Loucy (cell line): ENCODE measurements at regions not wholly inside any gene's neighbourhood (a gene's known extent, or its start where the extent isn't known, plus 50 kb on each side); places are given as distances from the start of the nearest gene placed in this dataset.

Source experiments
- CTCF ChIP-seq: fragments of 200-600 bp; sonication (generic); conservative IDR thresholded peaks from 2 replicates; pipeline ENCODE4 v1.5.1; 2014; ENCODE audit warnings: mild to moderate bottlenecking, antibody characterized with exemption, low read length
- EZH2phosphoT487 ChIP-seq: fragments of 200-600 bp; IDR thresholded peaks from 2 replicates; pipeline ENCODE4 v1.6.1; 2018; ENCODE audit warnings: antibody characterized with exemption, mild to moderate bottlenecking, moderate library complexity, borderline replicate concordance

DNA sequence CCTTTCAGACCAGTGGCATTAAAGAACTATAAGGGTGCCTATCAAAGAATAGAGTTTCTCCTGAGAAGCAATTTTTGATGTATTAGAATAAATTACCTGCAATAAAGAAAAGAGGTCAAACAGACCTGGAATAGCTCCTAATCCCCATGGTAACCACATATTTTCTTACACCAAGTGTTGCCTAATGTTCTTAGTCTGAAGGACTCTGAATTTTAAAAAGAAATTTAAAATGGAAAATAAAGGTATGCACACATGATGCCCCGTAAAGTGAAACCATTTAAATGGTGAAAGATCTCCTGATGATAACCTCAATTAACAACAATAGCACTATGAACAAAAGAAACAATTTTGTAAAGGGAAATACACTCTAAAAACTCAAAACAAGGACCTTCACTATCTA is 55.1 kb upstream of the LOC128125822 start:
- TF ChIP-seq CTCF: no peak
- TF ChIP-seq EZH2phosphoT487: no peak
